ENCODE measurements at regions not wholly inside any gene's neighbourhood (a gene's known extent, or its start where the extent isn't known, plus 50 kb on each side); places are given as distances from the start of the nearest gene placed in this dataset.

DNA sequence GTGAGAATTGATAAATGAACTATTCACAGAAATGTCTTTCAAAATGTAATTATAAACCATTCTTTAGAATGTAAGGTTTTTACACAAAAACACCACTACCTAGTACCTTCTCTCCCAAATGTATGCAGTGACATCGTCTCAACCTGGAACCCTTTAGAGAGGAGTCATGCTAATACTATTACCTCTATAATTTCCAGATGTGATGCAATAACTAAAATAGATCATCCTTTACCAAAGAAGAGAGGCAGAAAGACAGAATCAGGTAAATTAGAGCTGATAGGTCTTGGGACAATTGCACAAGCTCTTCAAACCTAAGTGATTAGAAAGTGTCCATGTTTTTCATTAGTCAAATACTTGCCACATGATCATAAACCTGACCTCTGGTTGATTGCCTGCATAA is 96.7 kb downstream of the HDGFL1 start:
- TF ChIP-seq, protein P1, sequence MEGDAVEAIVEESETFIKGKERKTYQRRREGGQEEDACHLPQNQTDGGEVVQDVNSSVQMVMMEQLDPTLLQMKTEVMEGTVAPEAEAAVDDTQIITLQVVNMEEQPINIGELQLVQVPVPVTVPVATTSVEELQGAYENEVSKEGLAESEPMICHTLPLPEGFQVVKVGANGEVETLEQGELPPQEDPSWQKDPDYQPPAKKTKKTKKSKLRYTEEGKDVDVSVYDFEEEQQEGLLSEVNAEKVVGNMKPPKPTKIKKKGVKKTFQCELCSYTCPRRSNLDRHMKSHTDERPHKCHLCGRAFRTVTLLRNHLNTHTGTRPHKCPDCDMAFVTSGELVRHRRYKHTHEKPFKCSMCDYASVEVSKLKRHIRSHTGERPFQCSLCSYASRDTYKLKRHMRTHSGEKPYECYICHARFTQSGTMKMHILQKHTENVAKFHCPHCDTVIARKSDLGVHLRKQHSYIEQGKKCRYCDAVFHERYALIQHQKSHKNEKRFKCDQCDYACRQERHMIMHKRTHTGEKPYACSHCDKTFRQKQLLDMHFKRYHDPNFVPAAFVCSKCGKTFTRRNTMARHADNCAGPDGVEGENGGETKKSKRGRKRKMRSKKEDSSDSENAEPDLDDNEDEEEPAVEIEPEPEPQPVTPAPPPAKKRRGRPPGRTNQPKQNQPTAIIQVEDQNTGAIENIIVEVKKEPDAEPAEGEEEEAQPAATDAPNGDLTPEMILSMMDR (IDR thresholded peaks at IDR 0.05), result no peak
- no peak for TF ChIP-seq EP300 (IDR thresholded peaks at IDR 0.05)
- TF ChIP-seq POLR2A (IDR thresholded peaks at IDR 0.05), result no peak

Measured in tibial nerve (tissue), 4 donors.